ENCODE measurements at regions not wholly inside any gene's neighbourhood (a gene's known extent, or its start where the extent isn't known, plus 50 kb on each side); places are given as distances from the start of the nearest gene placed in this dataset.
"Not testable (repeated sequence)": the region's sequence is repeated elsewhere in the genome, so short reads cannot be mapped to it uniquely, and the experiment has no call there.

GRCh38 chr2:5618271-5618670, 73.9 kb upstream of the SOX11 start:
- Histone ChIP-seq H3K4me3 (ENCODE audit: low read depth, low read length) (no peak overlapping the region), H3K36me3 (ENCODE audit: control insufficient read depth, insufficient read depth, low read length) (no peaks in the 10 kb centered on the region), H3K27me3 (ENCODE audit: control insufficient read depth, insufficient read depth, low read length) (no peaks in the 10 kb centered on the region)
- TF ChIP-seq CTCF (IDR thresholded peaks at IDR 0.05; ENCODE audit: insufficient read depth, low read length, severe bottlenecking): no peak
- DNase-seq (ENCODE audit: low read depth) (no peak), FAIRE-seq (no peak)

GRCh38 chr2:5625556-5626065, 66.6 kb upstream of the SOX11 start:
- not testable (repeated sequence) for H3K4me3 ChIP-seq (ENCODE audit: low read depth, low read length); FAIRE-seq; H3K36me3 ChIP-seq (ENCODE audit: control insufficient read depth, insufficient read depth, low read length); DNase-seq (ENCODE audit: low read depth); H3K27me3 ChIP-seq (ENCODE audit: control insufficient read depth, insufficient read depth, low read length)

- FAIRE-seq; DNase-seq (ENCODE audit: low read depth): not testable (repeated sequence)
Observed at GRCh38 chr2:5628484-5628883, 63.7 kb upstream of the SOX11 start.

GRCh38 chr2:5629510-5629909, 62.7 kb upstream of the SOX11 start:
- DNase-seq (ENCODE audit: low read depth); H3K27me3 ChIP-seq (ENCODE audit: control insufficient read depth, insufficient read depth, low read length); FAIRE-seq; H3K36me3 ChIP-seq (ENCODE audit: control insufficient read depth, insufficient read depth, low read length); H3K4me3 ChIP-seq (ENCODE audit: low read depth, low read length): not testable (repeated sequence)

More at GRCh38 chr2:5628484-5628883, 63.7 kb upstream of the SOX11 start:
- not testable (repeated sequence) for H3K27me3 ChIP-seq (ENCODE audit: control insufficient read depth, insufficient read depth, low read length); H3K36me3 ChIP-seq (ENCODE audit: control insufficient read depth, insufficient read depth, low read length); H3K4me3 ChIP-seq (ENCODE audit: low read depth, low read length)

GRCh38 chr2:5637051-5637450, 55.1 kb upstream of the SOX11 start:
- not testable (repeated sequence) for H3K36me3 ChIP-seq (ENCODE audit: control insufficient read depth, insufficient read depth, low read length); FAIRE-seq; DNase-seq (ENCODE audit: low read depth); H3K27me3 ChIP-seq (ENCODE audit: control insufficient read depth, insufficient read depth, low read length); H3K4me3 ChIP-seq (ENCODE audit: low read depth, low read length)
